ENCODE measurements at regions not wholly inside any gene's neighbourhood (a gene's known extent, or its start where the extent isn't known, plus 50 kb on each side); places are given as distances from the start of the nearest gene placed in this dataset.

DNA sequence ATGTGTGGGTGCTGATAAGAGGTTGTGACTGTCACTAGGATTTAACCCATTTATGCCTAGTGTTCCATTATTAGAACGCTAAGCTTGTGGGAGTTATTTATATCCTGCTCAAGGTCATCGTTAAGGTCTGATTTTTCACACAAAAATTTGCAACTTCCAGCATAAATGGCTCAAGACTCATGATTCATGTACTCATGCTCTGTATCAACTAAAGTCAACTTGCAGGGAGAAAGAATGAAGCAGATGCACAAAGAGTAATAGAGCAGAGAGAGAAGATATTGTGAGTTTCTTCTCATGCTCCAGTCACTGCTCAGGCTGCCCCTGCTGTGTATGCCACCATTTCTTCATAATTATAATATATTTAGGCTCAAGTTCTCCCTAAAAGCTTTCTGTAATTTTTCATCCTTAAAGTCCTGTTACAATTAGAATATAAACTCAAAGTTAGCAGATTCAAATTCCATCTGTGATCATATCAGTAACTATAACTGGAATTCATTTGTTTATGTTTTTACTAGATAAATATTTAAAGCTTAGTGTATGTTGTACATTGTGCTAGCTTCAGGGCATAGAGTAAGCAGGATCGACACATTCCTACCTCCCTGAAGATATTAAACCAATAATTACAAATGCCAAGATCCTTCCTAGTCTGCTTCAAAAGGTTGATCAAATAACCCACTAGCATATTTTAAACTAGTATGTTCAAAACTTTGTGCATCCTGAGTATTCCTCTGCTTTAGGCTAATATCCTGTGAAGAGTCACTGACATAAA lies 136.7 kb downstream of the NUDT12 start:
- DNase-seq, result no peak

DNA sequence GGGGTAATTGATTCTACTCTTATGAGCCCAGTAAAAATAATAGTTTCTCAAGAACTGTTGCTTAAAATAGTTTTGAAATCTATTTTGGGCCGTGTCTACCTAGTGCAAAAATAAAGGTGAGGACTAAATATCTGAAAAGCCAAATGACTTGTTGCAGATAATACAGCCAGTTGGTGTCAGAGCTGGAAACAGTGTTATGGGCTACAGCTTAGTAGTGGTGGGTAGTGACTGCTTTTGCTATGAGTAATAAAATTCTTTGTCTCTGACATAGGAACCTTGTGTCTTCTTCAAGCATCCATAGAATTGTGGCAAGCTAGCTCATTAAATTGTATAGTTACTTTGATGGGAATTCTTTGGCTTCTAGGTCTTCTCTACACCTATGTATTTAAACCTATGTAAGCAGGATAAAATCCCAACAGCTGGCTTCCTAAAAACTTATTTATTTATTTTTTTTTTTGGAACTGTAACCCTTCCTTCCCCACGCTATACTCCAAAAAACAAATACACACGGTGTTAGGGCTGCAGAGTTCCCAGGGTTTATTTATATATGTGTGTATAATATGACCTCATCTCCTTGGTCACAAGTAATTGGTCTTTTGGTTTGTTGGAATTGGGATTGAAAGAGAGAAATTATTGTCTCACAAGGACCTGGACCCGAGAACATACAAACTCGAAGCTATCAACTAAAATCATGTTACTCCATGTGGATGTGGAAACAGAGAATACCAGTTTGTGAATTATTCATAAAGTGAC lies 138.0 kb downstream of the NUDT12 start:
- no peak for DNase-seq

DNA sequence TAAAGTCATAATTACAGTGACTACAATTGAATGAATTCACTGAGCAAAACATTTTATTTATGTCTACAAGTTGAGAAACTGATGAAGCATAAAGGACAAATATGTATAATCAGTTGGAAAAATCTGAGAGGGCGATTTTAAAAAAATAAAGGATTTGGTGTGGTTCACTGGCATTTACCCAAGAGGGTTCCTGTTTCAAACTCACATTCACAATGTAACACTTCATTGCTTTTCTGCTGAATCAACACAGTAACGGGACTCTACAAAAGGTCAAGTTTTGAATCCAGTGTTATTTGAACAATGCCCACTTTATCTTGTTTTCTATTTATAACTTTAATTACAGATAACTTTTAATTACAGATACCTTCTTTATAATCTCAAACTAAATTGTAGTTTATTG lies 138.6 kb downstream of the NUDT12 start:
- DNase-seq, result peak in 1 of 4 experiments; percentile 8

DNA sequence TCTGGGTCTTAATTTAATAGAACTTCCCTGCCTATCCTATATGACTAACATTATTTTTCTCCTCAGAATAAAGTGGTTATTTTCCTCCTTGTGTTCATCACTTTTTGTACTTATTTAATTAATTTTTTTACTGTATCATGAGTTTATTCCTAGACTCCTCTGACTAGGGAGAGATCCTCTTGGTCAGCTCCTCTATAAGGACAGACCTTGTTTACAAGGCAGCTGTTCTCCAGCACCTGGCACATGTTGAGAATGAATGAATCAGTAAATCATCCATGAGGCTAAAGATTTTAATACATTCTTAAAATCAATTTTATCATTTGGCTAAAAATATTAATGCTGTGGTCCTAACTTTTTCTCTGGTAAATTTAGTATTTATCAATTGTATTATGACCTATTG lies 139.8 kb downstream of the NUDT12 start:
- DNase-seq, result no peak

DNA sequence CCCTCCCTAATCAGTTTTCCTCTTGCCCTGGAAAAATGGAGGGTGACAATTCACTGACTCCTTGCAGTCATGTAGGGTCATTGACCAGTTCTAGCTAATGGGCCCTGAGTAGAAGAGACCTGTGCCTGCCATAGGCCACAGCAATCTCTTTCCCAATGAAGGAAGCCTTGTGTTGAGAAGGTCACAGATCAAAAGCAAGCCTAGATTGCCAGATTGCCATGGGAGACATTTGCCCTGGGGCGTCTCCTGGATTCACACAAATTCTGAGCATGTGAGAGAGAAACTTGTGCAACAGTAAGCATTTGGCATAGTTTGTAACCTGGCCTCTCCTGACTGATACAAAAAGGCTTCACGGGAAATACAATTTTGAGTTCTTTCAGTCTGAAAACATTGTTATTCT lies 148.0 kb downstream of the NUDT12 start:
- DNase-seq, result no peak

DNA sequence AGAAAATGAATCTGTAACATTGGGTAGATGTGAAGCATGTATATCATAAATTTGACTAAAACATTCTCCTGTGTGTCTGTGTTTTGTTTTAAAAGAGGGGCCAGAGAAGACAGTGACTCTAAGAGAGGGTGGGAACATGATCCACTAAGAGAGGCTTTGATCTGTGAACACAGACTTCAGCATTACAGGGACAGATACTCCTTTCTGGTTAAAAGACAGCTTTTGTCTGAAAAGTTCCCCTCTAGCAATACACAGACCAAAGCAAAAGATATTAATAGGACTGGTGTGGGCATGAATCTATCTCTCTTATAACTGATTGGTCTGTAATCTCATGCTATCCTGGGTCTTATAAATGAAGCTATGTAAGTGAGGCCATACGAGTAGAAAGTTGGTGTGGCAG lies 150.9 kb downstream of the NUDT12 start:
- no peak for DNase-seq

DNA sequence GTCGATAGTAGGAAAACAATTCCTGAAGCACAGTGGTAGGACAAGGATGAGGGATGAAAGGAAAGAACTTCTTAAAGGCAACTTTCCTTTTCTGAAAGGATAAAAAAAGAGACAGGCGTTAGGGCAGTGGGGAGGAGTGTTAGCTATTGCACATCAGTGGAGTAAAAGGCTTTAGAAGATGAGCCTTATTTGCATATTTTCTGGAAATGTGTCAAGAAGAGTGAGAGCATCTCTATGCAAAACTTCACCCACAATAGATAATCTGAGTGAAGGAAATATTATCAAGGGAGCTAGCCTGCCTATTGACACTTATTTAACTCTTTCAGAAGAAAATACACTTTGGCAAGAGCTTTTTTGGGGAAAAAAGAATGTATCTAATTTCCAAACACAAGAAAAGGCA lies 151.6 kb downstream of the MACIR start:
- no peak for DNase-seq

DNA sequence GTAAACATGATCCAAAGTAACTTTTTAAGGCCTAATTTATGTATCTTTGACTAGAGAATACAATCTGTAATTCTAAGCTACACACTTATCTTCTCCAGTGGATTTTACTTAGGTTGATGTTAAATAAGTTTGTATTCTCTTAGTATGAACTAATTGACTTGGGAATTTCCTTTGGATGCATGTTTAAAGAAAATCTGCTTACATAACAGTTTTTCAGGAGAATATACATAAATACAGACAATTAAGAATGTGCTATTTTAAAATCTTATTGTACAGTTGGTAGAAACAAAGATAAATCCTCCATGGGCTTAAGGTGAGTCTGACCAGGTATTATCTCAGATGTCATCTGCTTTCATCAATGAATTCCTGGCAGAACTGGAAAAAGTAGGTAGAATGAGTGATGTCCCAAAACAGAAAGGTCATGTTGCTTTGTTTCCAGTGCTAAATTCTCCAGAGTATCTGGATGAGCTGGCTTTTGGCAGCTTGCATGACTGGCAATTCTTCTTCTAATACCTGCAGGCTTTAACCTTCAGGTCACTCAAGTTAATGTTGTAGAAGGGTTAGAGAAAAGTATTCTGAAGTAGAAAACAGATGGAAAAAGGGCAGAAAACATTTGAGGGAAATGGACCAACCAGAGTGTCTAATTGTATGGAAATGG lies 150.6 kb downstream of the MACIR start:
- no peak for DNase-seq

DNA sequence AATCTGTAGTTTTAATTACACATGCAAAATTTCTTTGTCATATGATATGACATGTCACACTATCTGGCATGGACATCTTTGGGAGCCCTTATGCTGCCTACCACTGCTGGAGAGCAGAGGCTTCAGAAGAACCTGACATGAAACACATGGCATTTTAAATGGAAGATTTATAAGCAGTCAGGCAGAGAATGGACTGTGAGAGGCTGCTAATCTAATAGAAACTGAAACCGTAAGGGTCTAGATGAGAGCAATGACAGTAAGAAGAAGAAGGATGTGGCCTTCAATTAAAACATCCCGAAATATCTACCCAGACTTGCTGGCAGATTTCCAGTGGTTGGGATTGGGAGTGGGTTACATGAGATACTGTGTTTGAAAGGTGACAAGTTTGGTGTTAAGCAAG lies 149.8 kb downstream of the MACIR start:
- no peak for DNase-seq

DNA sequence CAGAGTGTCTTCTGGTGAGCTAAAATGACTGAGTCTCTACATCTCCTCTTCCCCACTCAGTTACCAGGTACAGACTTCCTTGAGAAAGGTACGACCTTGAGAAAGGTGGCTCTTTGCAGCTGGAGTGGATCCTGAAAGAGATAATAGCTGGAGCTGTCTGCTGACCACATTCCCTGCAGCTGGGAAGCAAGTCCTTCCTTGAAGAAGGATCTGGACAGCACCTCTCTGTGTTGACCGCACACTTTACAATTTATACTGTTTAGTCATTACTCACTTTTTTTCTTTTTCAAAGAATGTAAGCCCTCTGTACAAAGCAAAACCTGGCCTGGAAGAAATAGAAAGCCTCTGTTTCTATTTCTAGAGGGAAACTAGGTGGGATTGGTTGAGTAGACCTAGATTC lies 148.8 kb downstream of the MACIR start:
- DNase-seq, result no peak

DNA sequence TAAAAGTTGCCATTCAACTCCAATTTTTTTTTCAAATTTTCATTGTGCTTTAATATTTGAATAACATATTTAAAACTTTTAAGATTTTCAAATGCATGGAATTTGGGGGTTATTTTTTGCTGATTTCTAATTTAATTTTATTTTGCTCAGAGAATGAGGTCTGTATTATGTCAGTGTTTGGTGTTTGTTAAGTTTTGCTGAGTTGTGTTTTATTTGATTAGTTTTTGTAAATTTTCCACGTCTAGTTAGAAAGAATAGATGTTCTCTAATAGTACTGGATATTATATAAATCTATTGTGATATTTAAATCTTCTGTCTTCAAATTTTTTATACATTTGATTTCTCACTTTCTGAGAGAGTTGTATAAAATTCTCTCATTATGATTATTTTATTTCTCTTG lies 145.9 kb downstream of the MACIR start:
- no peak for DNase-seq

DNA sequence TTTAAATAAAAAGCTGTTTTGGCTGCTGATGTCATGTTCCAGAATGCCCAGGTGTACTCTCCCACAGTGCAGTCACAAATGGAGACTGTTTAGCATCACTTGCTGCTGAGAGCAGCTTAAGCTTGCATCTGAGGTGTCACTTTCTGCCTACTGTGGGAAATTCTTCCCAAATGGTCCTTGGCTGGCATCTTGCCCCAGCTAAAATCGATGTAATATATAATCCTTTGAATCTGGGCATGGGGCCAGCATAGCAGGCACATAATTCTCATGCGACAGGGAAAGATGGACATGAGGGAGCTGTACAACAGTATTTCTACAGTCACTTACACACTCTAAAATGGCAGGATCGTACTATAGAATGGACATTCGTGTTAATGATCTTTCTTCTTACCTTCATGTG lies 144.3 kb downstream of the MACIR start:
- DNase-seq, result no peak

DNA sequence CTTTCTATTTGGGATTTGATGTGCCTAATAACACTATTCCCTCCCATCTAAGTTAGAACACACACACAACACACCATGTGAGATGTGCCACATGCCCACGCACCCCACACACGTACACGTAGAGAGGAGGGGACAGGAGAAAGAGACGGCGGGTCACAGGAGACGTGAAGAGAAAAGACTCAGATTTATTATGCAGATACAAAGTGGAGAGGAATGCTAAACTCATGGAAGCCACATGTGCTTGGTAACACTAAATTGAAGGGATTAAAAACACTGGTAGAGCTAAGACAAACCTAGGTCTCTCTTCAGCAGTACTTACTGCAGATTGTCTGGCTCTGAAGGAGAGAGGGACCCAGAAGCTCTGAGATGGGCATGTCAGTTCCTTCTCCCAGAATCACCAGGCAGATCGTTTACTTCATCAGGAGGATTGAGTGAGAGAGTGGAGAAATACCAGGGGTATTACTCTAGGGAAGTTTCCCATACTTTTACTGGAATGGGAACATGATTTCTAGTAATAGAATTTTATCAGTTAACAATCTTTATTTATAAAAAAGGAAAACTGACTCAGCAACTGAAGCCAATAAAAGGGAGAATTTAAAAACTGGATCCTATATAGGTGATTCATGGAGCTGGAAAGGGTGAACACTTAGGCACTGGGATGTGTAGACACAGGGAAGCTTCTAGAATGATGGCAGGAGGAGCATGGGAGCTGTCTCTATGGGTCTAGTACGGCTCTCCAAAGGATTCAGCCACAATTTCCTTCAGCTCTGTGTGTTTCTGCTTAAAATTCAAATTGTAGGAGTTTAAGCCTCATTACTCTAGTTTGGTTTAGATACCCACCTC lies 139.4 kb downstream of the MACIR start:
- no peak for DNase-seq

DNA sequence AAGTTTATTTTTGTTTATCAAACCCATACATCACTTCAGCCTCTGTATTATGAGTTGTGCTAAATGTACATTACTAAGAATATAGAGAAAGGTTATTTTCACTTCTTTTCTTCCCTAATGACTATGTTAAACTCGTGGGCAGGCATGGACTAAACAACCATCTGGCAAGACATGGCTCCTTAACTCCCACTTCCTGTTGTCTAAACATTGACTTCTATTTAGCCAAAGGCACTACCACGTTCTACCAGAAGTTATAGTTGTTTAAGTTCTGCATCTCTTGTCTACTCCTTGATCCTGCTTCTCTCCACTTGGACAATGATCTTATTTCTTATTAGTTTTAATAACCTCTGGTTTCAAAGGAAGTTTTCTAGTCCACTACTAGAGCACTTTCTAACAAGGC lies 136.1 kb downstream of the MACIR start:
- peak in 3 of 4 experiments; percentile 3 to 36 (median 36) for DNase-seq

DNA sequence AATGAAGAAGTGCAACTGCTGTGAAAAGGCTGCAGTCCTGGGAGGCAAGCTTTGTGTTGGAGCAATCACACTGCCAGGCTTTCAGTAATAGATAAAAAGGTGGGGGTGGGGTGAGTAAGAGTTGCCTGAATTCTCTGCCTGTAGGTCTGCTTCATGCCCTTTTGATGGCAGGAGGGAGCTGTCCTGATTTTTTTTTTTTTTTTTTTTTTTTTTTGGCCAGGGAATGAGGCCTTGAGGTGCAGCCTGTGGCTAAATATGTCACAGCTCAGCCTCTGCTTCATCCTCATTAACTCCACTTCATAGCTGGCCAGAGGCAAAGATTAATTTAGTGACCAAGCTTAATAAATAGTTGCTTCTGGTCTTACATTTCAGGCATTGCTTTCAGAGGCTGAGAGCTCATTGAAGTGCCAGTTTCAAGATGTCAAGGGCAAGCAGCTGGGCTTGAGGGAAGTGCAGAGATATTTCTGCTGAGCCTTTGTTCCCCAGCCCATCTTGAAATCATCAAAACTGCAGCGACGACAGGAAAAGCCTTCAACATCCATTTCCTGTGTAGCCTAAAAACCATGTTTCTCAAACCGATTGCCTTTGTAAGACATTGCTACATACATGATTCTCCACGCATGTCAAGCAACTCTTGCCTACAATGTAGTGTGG lies 134.7 kb downstream of the MACIR start:
- DNase-seq, result peak; percentile 63 to 87 (median 73)

DNA sequence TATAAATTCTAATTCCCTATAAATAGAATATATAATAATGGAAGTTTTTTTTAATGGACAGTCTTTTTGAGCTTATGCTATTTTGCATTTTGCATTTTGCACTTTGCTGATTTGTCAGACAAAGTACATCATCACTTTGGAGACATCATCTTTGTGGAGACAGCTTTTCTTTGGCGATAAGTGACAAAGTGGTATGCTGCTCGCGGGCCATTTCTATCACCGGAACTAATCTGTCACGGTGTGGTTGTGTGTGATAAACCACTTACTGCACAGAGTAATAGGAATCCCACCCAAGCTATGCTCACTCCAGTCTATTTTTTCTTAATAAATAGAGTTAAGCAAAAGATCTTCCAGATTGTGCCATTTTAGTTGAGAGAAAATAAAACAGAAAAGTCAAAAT lies 133.1 kb downstream of the MACIR start:
- DNase-seq, result no peak

DNA sequence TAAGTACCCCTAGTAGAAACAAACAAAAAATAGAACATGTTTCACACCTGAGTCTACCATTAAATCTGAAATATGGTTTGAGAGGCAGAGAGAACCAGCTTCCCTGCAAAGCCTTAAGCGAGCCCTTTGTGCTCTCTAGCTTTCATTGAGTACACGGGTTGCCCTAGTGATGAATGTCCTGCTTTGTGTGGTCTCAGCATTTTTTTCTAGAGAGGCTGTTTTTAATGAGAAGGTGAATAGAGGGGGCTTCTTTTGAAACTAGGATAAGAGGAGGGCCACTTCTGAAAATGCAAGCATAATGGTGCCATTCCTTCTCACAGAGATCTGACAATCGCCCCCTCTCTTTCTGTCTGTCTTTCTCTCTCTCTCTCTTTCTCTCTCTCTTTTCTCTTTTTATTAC lies 131.3 kb downstream of the MACIR start:
- DNase-seq, result no peak

DNA sequence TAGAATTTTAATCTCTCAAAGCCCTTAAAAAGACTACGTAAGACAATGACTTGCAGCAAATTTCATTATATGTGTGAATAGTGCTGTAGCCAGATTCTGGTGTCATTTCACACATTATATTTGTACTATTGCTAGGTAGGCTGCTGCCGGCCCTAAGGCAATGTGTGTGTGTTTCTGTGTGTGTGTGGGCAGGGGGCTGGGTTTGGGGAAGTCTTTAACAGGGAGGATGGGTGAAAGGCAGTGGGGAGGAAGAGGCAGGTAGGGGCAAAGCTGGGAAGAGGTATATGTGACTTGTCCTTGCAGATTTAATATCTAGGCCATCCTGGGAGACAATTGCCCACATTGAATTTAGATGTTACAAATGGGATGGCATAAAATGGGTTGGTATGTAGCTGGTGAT lies 130.8 kb downstream of the MACIR start:
- DNase-seq, result no peak

DNA sequence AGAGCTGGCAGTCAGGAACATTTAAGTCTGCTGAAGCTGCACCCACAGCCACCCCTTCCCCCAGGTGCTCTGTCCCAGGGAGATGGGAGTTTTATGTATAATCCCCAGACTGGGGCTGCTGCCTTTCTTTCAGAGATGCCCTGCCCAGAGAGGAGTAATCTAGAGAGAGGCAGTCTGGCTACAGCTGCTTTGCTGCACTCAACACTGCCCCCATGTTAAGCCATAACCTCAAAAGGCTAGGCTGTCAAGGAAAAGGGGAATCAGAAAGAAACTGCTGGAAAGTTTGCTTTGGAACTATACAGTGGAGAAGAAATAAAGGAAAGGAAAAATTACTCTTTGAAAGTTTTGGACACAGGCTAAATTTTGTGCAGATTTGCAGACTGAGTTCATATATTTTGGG lies 127.2 kb downstream of the MACIR start:
- DNase-seq, result no peak

DNA sequence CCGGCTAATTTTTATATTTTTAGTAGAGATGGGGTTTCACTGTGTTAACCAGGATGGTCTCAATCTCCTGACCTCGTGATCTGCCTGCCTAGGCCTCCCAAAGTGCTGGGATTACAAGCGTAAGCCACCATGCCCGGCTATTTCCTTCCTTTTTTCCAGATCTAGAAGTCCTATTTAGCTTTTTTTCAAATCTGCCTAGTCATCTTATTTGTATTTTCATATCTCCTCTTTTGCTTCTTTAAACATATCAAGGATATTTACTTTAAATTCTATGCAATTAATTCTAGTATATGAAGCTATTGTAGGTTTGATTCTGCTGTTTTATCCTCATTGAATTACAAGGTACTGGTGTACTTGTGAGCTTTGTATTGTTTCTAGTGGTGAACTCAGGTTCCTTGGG lies 119.1 kb downstream of the MACIR start:
- DNase-seq, result peak in 2 of 4 experiments; percentile 13 to 36

DNA sequence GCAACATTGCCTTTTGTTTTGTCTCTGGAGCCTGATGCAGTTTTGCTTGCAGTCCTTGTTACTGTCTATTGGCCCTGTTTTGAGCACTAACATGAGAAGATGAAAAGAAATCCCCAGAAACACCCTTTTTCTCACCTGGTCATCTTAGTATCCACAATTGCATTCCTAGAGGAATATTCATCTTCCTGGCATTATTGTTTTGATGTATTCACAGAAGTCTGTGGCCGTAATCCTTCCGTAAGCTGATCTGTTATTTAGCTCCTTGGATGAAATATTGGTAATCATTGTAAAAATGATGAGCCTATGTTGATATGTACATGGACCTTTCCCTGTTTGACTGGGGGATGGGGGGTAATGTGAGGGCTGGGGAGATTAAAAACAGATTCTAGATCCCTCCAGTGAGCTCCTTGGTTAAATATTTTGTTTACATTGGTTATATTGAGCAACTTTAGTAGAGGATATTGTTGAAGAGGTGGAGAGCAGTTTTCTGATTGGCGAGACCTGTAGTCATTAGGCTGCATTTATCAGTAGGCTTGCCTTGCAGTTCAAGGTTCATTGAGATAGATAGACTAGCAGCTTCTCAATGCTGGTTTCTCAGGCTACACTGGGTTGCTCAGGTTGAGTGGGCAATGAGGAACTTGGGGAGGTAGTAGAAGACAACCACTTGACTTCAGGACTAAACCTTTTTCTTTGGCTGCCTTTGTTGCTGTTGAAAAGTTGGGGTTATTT lies 117.5 kb downstream of the MACIR start:
- no peak for DNase-seq

DNA sequence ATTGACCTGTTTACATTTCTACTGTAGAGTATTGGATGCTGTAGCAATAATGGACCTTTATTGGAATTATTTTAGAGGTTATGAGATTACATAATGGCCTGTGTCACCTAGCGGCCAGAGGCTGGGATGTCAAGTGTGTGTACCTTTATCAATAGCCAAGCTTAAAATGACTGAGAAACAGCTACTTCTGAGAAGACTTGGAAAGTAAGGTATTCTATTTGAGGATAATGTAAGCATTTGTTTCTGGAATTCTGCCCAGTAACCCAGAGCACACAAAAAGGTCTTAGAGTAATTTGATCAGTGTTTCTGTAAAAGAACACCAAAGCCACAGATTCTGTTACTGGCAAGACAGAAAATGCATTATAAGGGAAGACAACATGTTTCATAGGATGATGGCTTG lies 116.8 kb downstream of the MACIR start:
- no peak for DNase-seq
